Stimulated activated CD8-positive, alpha-beta memory T cell treated with anti-CD3 and anti-CD28 coated beads, Interleukin-2, amount 100 ng/mL, for 1 hour (primary cell): ENCODE measurements at regions not wholly inside any gene's neighbourhood (a gene's known extent, or its start where the extent isn't known, plus 50 kb on each side); places are given as distances from the start of the nearest gene placed in this dataset.
"Not testable (repeated sequence)": the region's sequence is repeated elsewhere in the genome, so short reads cannot be mapped to it uniquely, and the experiment has no call there.

Experiments used
- DNase-seq, 2 donors: peaks; one replicate each; pipeline ENCODE4 v3.0.0-alpha.2; 2020; ENCODE audit warnings: low read depth in 2 of 2

DNA sequence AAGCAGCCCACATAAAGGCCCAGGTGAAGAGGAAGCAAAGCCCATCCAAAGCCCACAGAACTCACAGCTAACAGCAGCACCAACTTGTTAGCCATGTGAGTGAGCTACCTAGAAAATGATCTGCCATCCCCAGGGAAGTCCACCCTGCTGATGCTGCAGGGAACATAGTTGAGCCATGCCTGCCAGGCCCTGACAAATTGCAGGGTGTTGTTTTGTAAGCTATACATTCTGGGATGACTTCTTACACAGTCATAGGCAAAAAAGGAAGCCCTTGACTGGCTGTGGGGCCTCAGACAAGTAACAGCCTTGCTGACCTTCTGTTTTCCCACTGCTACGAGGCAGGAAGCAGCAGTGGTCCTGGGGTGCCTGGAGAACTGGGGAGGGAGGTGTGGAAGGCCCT lies 262.7 kb downstream of the MATN1 start:
- no peak for DNase-seq

DNA sequence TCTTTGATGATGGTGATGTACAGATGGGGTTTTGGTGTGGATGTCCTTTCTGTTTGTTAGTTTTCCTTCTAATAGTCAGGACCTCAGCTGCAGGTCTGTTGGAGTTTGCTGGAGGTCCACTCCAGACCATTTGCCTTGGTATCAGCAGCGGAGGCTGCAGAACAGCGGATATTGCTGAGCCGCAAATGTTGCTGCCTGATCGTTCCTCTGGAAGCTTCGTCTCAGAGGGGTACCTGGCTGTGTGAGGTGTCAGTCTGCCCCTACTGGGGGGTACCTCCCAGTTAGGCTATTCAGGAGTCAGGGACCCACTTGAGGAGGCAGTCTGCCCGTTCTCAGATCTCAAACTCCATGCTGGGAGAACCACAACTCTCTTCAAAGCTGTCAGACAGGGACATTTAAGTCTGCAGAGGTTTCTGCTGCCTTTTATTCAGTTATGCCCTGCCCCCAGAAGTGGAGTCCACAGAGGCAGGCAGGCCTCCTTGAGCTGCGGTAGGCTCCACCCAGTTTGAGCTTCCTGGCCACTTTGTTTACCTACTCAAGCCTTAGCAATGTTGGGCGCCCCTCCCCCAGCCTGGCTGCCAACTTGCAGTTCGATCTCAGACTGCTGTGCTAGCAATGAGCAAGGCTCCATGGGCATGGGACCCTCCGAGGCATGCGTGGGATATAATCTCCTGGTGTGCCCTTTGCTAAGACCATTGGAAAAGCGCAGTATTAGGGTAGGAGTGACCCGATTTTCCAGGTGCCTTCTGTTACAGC lies 264.5 kb downstream of the MATN1 start:
- not testable (repeated sequence) for DNase-seq

DNA sequence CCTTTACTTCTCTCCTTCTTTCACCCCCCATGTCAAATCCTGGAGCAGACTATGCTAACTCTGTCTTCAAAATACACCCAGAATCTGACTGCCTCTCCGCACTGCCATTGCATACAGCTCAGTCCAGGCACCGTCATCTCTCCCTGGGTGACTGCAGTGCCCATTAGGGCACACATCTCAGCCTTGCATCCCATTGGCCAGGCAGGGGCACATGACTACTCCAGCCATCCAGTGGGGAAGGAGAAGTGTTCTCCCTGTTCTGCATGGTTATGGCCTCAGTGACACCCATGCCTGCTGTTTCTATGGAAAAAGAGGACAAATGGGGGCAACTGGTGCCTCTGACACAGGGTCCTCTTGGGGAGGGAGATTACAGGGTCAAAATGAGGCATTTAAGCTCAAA lies 270.5 kb downstream of the MATN1 start:
- DNase-seq, result no peak

DNA sequence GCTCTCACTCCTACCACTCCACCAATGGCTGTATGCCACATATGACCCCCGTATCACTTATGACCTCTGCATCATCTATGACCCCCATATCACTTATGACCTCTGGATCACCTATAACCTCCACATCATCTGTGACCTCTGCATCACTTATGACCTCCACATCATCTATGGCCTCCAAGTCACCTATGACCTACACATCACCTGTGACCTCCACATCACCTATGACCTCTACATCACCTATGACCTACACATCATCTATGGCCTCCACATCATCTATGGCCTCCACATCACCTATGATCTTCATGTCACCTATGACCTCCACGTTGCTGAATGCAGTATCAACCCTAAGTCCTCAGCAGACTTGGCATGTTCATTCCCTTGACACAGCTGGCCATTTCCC lies 271.2 kb downstream of the MATN1 start:
- no peak for DNase-seq

GRCh38 chr1:30451532-30452125 lies 271.8 kb downstream of the MATN1 start:
- no peak for DNase-seq

GRCh38 chr1:30450818-30451233 lies 272.6 kb downstream of the MATN1 start:
- DNase-seq, result no peak

- no peak for DNase-seq
Measured at GRCh38 chr1:30450148-30450817, 273.1 kb downstream of the MATN1 start.

DNA sequence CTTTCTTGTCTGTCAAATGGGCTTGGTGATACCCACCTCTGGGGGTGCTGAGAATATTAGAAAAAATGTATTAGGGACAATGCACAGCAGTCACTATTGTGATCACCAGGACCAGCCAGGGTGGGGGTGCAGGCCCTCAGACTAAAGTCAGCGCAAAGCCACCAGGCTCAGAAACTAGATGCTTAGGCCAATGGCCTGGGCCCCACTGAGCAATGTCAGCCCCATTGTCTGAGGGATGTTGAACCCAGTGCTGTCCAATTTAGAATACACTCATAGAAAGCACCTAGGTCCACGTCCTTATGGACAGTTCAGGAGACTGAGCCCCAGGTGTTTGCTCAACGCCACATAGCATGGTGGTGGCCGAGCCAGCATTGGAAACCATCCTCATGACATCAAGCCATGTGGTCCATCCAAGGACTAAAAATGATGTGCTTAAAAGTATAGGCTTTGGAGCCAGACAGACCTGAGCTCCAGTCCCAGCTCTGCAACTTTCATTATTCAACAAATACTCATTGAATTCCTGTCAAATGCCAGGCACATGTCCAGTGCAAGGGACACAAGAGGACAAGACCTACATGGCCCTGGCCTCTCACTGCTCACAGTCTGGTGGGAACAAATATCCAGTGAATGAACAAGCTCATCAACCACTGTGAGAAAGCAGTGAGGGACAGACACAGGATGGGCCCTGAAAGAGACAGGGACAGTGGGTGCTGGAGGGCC lies 273.8 kb downstream of the MATN1 start:
- DNase-seq, result no peak

DNA sequence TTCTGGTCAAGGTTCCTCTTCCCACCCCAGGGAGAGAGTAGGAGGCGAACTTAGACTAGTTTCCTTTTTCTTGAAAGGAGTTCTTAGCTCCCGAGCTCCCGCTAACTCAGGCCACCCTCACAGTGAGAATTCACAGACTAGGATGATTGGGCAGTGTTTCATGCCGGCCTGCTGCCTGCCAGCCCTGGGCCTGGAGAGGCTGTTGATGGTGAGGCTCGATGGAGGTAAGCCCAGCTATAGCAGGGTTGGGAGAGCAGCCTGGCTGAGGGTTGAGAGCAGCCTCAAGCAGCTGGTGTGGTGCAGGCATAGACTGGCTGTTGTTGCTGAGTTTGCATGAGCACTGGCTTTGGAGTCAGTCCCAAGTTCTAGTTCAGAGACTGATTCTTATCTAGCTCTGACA lies 274.4 kb downstream of the MATN1 start:
- DNase-seq, result no peak

DNA sequence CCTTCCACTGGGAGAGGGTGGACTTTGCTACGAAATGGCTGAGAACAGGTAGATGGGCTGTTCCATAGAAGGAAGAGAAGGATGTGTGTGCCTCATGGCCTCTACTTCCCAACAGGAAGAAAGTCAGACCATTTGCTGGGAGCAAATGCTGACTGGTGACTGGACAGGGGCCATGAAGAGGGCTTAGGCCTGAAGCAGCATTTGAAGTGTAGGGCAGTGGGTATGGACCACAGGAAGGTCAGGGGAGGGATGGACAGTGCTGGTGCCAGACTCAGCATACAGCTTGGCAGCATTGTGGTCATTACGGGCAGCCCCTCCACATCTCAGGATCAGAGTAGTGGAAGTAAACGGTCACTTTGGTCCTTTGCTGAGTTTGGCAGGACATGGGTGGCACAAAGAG lies 275.7 kb downstream of the MATN1 start:
- DNase-seq, result no peak

DNA sequence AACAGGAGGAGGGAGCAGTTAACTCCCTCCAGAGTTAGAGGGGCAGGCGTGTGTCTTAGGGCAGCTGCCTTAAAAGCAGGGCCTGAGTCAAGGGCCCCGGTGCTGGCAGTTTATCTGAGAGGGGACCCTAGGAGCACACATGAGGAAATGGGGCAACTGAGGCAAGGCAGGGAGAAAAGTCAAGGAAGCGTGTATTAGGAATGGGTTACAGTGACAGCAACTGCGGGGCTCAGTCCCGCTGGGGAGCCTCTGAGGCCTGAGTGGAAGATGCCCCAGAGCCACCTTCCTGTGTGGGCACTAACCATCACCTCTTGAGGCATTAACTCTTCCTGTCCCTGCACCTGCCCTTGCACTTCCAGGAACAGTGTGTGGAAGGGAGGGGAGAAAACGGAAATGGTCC lies 276.3 kb downstream of the MATN1 start:
- DNase-seq, result no peak

GRCh38 chr1:30446508-30446907 lies 276.9 kb downstream of the MATN1 start:
- no peak for DNase-seq

- no peak for DNase-seq
Measured at GRCh38 chr1:30446095-30446494, 277.3 kb downstream of the MATN1 start.

DNA sequence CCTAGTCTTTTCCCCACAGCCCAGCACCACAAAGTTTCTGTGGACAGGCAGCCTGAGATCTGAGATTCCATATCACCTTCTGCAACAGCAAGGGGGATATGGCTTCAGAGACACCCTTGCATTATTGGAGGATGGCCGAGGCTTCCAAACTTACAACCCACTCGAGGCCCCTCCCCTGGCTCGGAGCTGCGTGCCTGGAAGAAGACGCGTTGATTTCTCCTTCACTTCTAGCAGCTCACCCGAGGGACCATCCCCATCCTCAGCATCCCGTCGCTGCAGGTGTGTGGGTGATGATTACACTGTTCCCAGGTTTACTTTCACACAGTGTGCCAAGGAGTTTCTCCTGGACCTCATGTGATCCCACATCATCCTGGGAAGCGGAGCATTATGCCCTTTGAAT lies 277.9 kb downstream of the MATN1 start:
- DNase-seq, result no peak

DNA sequence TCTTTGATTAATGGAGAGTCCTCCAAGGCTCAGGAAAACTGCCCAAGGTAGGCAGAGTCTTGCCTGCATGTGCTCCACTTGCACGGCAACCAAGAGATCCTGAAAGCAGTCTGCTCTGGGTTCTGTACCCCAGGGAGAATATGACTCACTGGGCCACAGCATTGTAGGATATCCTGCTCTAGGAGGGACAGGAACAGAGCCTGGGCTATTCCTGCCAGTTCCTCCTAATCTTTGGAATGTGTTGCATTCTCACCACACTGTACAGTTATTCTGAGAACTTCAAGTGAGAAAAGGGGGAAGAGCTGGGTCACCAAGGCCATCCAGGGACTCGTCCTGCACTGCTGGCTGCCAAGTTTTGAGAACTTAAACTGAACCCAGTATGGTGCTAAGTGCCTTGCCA lies 278.5 kb downstream of the MATN1 start:
- no peak for DNase-seq

DNA sequence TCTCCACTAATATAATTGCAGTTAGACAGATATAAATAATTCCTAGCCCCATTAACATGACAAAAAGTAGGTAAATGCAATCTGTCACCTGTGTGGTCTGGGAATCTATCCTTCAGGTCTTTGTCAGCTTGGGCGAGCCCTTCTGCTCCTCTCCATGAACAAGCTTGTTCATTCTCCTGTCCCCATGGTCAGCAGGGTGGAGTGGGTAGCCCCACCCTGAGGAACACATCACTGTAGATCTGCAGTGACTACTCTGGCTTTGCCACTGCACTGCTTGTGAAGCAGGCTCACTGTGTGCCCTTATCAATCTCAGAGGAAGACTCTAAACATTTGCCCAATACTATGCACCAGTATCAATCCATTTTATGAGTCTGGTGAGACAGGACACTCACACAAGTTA lies 279.0 kb downstream of the MATN1 start:
- DNase-seq, result no peak

GRCh38 chr1:30438274-30438673 lies 285.1 kb downstream of the MATN1 start:
- DNase-seq, result not testable (repeated sequence)

- no peak for DNase-seq
Measured at GRCh38 chr1:30437059-30437576, 286.3 kb downstream of the MATN1 start.

GRCh38 chr1:30427545-30427944 lies 295.8 kb downstream of the MATN1 start:
- no peak for DNase-seq

- DNase-seq, result no peak
Measured at GRCh38 chr1:30425046-30425445, 298.3 kb downstream of the MATN1 start.

- DNase-seq, result no peak
Measured at GRCh38 chr1:30423570-30423969, 299.8 kb downstream of the MATN1 start.

- no peak for DNase-seq
Measured at GRCh38 chr1:30422251-30422650, 301.1 kb downstream of the MATN1 start.
